H9 (cell line): ENCODE measurements at regions not wholly inside any gene's neighbourhood (a gene's known extent, or its start where the extent isn't known, plus 50 kb on each side); places are given as distances from the start of the nearest gene placed in this dataset.

Source experiments
- DNase-seq: peaks from one replicate; pipeline ENCODE4 v3.0.0-alpha.2; 2017
- H2AFZ ChIP-seq: one replicate; pipeline ENCODE4 v1.6.1; 2013; ENCODE audit warnings: mild to moderate bottlenecking, low read length, control low read depth, moderate library complexity
- H2AK5ac ChIP-seq: 2 replicates; pipeline ENCODE4 v1.6.1; 2013; ENCODE audit warnings: low read length, control low read depth, mixed read lengths; ENCODE audit not compliant: insufficient read length
- H2BK120ac ChIP-seq: one replicate; pipeline ENCODE4 v1.6.1; 2013; ENCODE audit warnings: low read depth, mild to moderate bottlenecking, low read length, control low read depth, inconsistent platforms; ENCODE audit not compliant: poor library complexity, severe bottlenecking
- H2BK12ac ChIP-seq: 2 replicates; pipeline ENCODE4 v1.6.1; 2013; ENCODE audit warnings: low read length, control low read depth, mixed read lengths, low read depth; ENCODE audit not compliant: insufficient read length
- H2BK15ac ChIP-seq: 2 replicates; pipeline ENCODE4 v1.6.1; 2013; ENCODE audit warnings: low read depth, low read length, control low read depth
- H2BK20ac ChIP-seq: one replicate; pipeline ENCODE4 v1.6.1; 2013; ENCODE audit warnings: low read depth, mild to moderate bottlenecking, low read length, control low read depth, inconsistent platforms; ENCODE audit not compliant: poor library complexity, severe bottlenecking
- H2BK5ac ChIP-seq: 2 replicates; pipeline ENCODE4 v1.6.1; 2013; ENCODE audit warnings: low read length, control low read depth, mixed read lengths; ENCODE audit not compliant: insufficient read length
- H3K14ac ChIP-seq: 2 replicates; pipeline ENCODE4 v1.6.1; 2013; ENCODE audit warnings: low read length, control low read depth; ENCODE audit not compliant: insufficient read depth
- H3K18ac ChIP-seq: 2 replicates; pipeline ENCODE4 v1.6.1; 2013; ENCODE audit warnings: low read depth, mild to moderate bottlenecking, mixed read lengths, low read length, control low read depth; ENCODE audit not compliant: insufficient read length
- H3K23ac ChIP-seq: 2 replicates; pipeline ENCODE4 v1.6.1; 2013; ENCODE audit warnings: low read length, control low read depth, mixed read lengths, low read depth; ENCODE audit not compliant: insufficient read length
- H3K23me2 ChIP-seq: 2 replicates; pipeline ENCODE4 v1.6.1; 2013; ENCODE audit warnings: low read depth, mild to moderate bottlenecking, mixed read lengths, low read length, control low read depth; ENCODE audit not compliant: insufficient read length, poor library complexity, severe bottlenecking
- H3K27ac ChIP-seq: 2 replicates; pipeline ENCODE4 v1.5.1; 2013; ENCODE audit warnings: low read length, control low read depth, mixed read lengths, low read depth; ENCODE audit not compliant: insufficient read length
- H3K27me3 ChIP-seq: 2 replicates; pipeline ENCODE4 v1.6.1; 2013; ENCODE audit warnings: low read length, control low read depth, inconsistent platforms; ENCODE audit not compliant: insufficient read depth
- H3K4ac ChIP-seq: 2 replicates; pipeline ENCODE4 v1.6.1; 2013; ENCODE audit warnings: low read depth, mild to moderate bottlenecking, control low read depth, inconsistent platforms, low read length, moderate library complexity
- H3K4me1 ChIP-seq: 2 replicates; pipeline ENCODE4 v1.6.1; 2013; ENCODE audit warnings: low read length, control low read depth, inconsistent platforms; ENCODE audit not compliant: insufficient read depth
- H3K4me2 ChIP-seq: 2 replicates; pipeline ENCODE4 v1.6.1; 2013; ENCODE audit warnings: low read length, control low read depth, mixed read lengths; ENCODE audit not compliant: insufficient read length, insufficient read depth
- H3K56ac ChIP-seq: 2 replicates; pipeline ENCODE4 v1.6.1; 2013; ENCODE audit warnings: low read depth, mild to moderate bottlenecking, mixed read lengths, low read length, control low read depth; ENCODE audit not compliant: insufficient read length
- H3K79me1 ChIP-seq: 2 replicates; pipeline ENCODE4 v1.6.1; 2013; ENCODE audit warnings: low read depth, mild to moderate bottlenecking, moderate library complexity, low read length, control low read depth, inconsistent platforms; ENCODE audit not compliant: insufficient read depth, poor library complexity, severe bottlenecking
- H3K79me2 ChIP-seq: 2 replicates; pipeline ENCODE4 v1.6.1; 2013; ENCODE audit warnings: low read length, control low read depth, inconsistent platforms; ENCODE audit not compliant: insufficient read depth
- H3K9ac ChIP-seq: 2 replicates; pipeline ENCODE4 v1.6.1; 2013; ENCODE audit warnings: low read length, control low read depth, mixed read lengths; ENCODE audit not compliant: insufficient read length; ENCODE audit errors: extremely low read depth
- H3K9me3 ChIP-seq: one replicate; pipeline ENCODE4 v1.6.1; 2013; ENCODE audit warnings: low read depth, low read length, inconsistent platforms; ENCODE audit not compliant: control insufficient read depth
- H3T11ph ChIP-seq: one replicate; pipeline ENCODE4 v1.6.1; 2013; ENCODE audit warnings: mild to moderate bottlenecking, low read length, control low read depth, inconsistent platforms
- H4K20me1 ChIP-seq: one replicate; pipeline ENCODE4 v1.6.1; 2013; ENCODE audit not compliant: control insufficient read depth, insufficient read length, insufficient read depth
- H4K5ac ChIP-seq: 2 replicates; pipeline ENCODE4 v1.6.1; 2013; ENCODE audit warnings: low read depth, mild to moderate bottlenecking, mixed read lengths, low read length, control low read depth; ENCODE audit not compliant: insufficient read length
- H4K8ac ChIP-seq: replicated peaks from 2 replicates; pipeline ENCODE4 v1.6.1; 2013; ENCODE audit warnings: low read length, control low read depth, mixed read lengths, low read depth; ENCODE audit not compliant: insufficient read length
- H4K91ac ChIP-seq: 2 replicates; pipeline ENCODE4 v1.6.1; 2013; ENCODE audit warnings: low read depth, mild to moderate bottlenecking, moderate library complexity, mixed read lengths, low read length, control low read depth; ENCODE audit not compliant: insufficient read length
- H3K27ac Mint-ChIP-seq, 3 experiments: 2 replicates in 2 of 3; 3 replicates in 1 of 3; pipeline ENCODE4 v1.8.0; 2020 to 2021; ENCODE audit warnings: mixed read lengths in 3 of 3, mild to moderate bottlenecking in 1 of 3, moderate library complexity in 1 of 3
- H3K27me3 Mint-ChIP-seq: 2 replicates; pipeline ENCODE4 v1.8.0; 2021; ENCODE audit warnings: low read depth, mild to moderate bottlenecking, moderate library complexity, mixed read lengths
- H3K36me3 Mint-ChIP-seq, 3 experiments: 2 replicates in 2 of 3; 3 replicates in 1 of 3; pipeline ENCODE4 v1.8.0; 2020 to 2021; ENCODE audit warnings: low read depth in 3 of 3, mixed read lengths in 3 of 3; ENCODE audit not compliant: insufficient read depth in 1 of 3
- H3K4me1 Mint-ChIP-seq, 2 experiments: 2 replicates each; pipeline ENCODE4 v1.8.0; 2020; ENCODE audit warnings: mixed read lengths in 2 of 2
- H3K4me3 Mint-ChIP-seq, 2 experiments: 2 replicates in 1 of 2; 3 replicates in 1 of 2; pipeline ENCODE4 v1.8.0; 2020 to 2021; ENCODE audit warnings: mild to moderate bottlenecking in 2 of 2, mixed read lengths in 2 of 2, moderate library complexity in 1 of 2
- H3K9me3 Mint-ChIP-seq, 2 experiments: 2 replicates in 1 of 2; 3 replicates in 1 of 2; pipeline ENCODE4 v1.8.0; 2020; ENCODE audit warnings: mild to moderate bottlenecking in 2 of 2, mixed read lengths in 2 of 2, moderate library complexity in 1 of 2
- CTCF ChIP-seq: fragments of 200-600 bp; sonication (generic); conservative IDR thresholded peaks from 3 replicates; pipeline ENCODE4 v1.8.0; 2021; ENCODE audit warnings: antibody characterized with exemption, mild to moderate bottlenecking
- WGBS: extraction: QIAGEN DNeasy Blood & Tissue Kit; methylation state at CpG from one replicate; pipeline ENCODE4 v1.1.7; 2013; ENCODE audit warnings: missing lambda C conversion rate, low lambda C conversion rate, mixed read lengths; ENCODE audit not compliant: insufficient read length; ENCODE audit errors: extremely low coverage; 5-methylcytosine and 5-hydroxymethylcytosine counted together

DNA sequence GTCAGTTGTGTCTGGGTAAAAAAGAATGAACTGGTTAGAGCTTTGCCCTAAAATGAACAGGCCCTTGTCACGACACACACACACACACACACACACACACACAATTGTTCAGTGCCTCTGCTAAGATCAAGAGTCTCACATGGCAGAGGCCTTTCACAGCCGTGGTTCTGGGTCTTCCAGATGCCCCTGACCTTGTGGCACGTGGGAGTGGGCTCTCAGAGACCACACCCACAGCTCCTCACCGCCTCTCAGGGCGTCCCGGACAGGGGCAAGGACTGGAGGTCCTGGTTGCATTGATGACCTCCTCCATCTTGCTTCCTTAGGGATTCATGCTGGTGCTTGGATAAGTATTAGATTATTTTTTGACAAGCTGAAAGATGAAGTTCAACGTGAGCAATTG, 101.0 kb downstream of the HSPH1 start:
- no CpG with 5 or more reads among the region's 7 CpGs for WGBS
- H2BK15ac ChIP-seq: no peak overlapping the region
- no peak for DNase-seq

More for the DNA sequence above, 101.0 kb downstream of the HSPH1 start:
- Histone ChIP-seq H3K4ac (no peak overlapping the region), H2BK120ac (no peak overlapping the region), H2BK20ac (no peak overlapping the region), H3K79me2 (no peaks in the 10 kb centered on the region), H4K91ac (no peak overlapping the region), H3T11ph (no peak overlapping the region), H2BK12ac (no peak overlapping the region), H4K20me1 (no peaks in the 10 kb centered on the region), H3K23me2 (no peaks in the 10 kb centered on the region), H3K18ac (no peak overlapping the region), H3K23ac (no peak overlapping the region), H3K27me3 (no peaks in the 10 kb centered on the region; the same call in 1 of the 2 replicates), H3K14ac (no peak overlapping the region), H3K4me2 (no peak overlapping the region), H3K79me1 (no peaks in the 10 kb centered on the region), H4K8ac (no peak overlapping the region), H3K27ac (no peak overlapping the region), H3K4me1 (no peaks in the 10 kb centered on the region), H4K5ac (no peak overlapping the region), H3K56ac (no peak overlapping the region), H3K9ac (no peak overlapping the region), H2AFZ (no peak overlapping the region), H3K9me3 (no peaks in the 10 kb centered on the region), H2BK5ac (no peak overlapping the region), H2AK5ac (no peak overlapping the region)
- Mint-ChIP-seq H3K4me1 (peaks cover 11 to 12% of the 10 kb centered on the region in 2 experiments), H3K27ac (no peak overlapping the region), H3K9me3 (peaks cover 3 to 5% of the 10 kb centered on the region in 2 experiments; a peak in 2 of 5 replicates), H3K27me3 (no peaks in the 10 kb centered on the region), H3K36me3 (peaks cover 0 to 4% (median 0%) of the 10 kb centered on the region in 3 experiments; a peak in 1 of 7 replicates), H3K4me3 (no peak overlapping the region)
- TF ChIP-seq CTCF: no peak
